ENCODE measurements at regions not wholly inside any gene's neighbourhood (a gene's known extent, or its start where the extent isn't known, plus 50 kb on each side); places are given as distances from the start of the nearest gene placed in this dataset.

- POLR2A ChIA-PET (ENCODE audit: unreplicated experiment), result no interaction called here
- Histone ChIP-seq H3K4me3 (no peak overlapping the region), H3K9me3 (ENCODE audit: insufficient read depth, low read depth) (no peaks in the 10 kb centered on the region), H3K79me2 (ENCODE audit: low read depth) (no peaks in the 10 kb centered on the region), H3K9me2 (ENCODE audit: insufficient read depth) (no peaks in the 10 kb centered on the region), H3F3A (ENCODE audit: insufficient read depth, low read depth) (no peaks in the 10 kb centered on the region), H3K36me3 (ENCODE audit: low read depth) (no peaks in the 10 kb centered on the region), H3K27ac (no peak overlapping the region), H2AFZ (no peak overlapping the region), H3K4me2 (no peak overlapping the region), H3K4me1 (replicated peaks; ENCODE audit: insufficient read depth) (no peaks in the 10 kb centered on the region), H4K20me1 (ENCODE audit: insufficient read depth) (no peaks in the 10 kb centered on the region), H3K27me3 (ENCODE audit: insufficient read depth, low read depth) (no peaks in the 10 kb centered on the region)
- CTCF ChIA-PET, result no interaction called here
- TF ChIP-seq EZH2 (IDR thresholded peaks at IDR 0.05; ENCODE audit: low read depth) (no peak), CTCF (conservative IDR thresholded peaks at IDR 0.05) (no peak)
- no peak for DNase-seq
- intact Hi-C loops (cut with micrococcal nuclease; ENCODE audit: unreplicated experiment), result no loop called here
- no TSS peak for BruUV-seq (replicated peaks)
Measured at GRCh38 chr10:8242295-8242872, 187.9 kb downstream of the GATA3 start.

- Histone ChIP-seq H3K79me2 (ENCODE audit: low read depth) (no peaks in the 10 kb centered on the region), H3K4me2 (no peak overlapping the region), H3K27ac (no peak overlapping the region), H3K9me3 (ENCODE audit: insufficient read depth, low read depth) (no peaks in the 10 kb centered on the region), H3K9me2 (ENCODE audit: insufficient read depth) (no peaks in the 10 kb centered on the region), H2AFZ (no peak overlapping the region), H3K27me3 (ENCODE audit: insufficient read depth, low read depth) (no peaks in the 10 kb centered on the region), H4K20me1 (ENCODE audit: insufficient read depth) (no peaks in the 10 kb centered on the region), H3K36me3 (ENCODE audit: low read depth) (no peaks in the 10 kb centered on the region), H3K4me3 (no peak overlapping the region), H3F3A (ENCODE audit: insufficient read depth, low read depth) (no peaks in the 10 kb centered on the region), H3K4me1 (replicated peaks; ENCODE audit: insufficient read depth) (no peaks in the 10 kb centered on the region)
- ChIA-PET CTCF (no interaction called here), POLR2A (ENCODE audit: unreplicated experiment) (interaction anchor here (0.6 kb wide), 1 partner anchor 232 kb away, joined by 5 read pairs; no protein-coding TSS in a partner anchor)
- intact Hi-C loops (cut with micrococcal nuclease; ENCODE audit: unreplicated experiment), result no loop called here
- TF ChIP-seq CTCF (conservative IDR thresholded peaks at IDR 0.05) (no peak), EZH2 (IDR thresholded peaks at IDR 0.05; ENCODE audit: low read depth) (no peak)
- no TSS peak for BruUV-seq (replicated peaks)
- no peak for DNase-seq
Measured at GRCh38 chr10:8245131-8245813, 190.8 kb downstream of the GATA3 start.

GRCh38 chr10:8245814-8246142 is 191.3 kb downstream of the GATA3 start:
- POLR2A ChIA-PET (ENCODE audit: unreplicated experiment), result no interaction called here

More at GRCh38 chr10:8245814-8246142, 191.3 kb downstream of the GATA3 start:
- H3K4me1 ChIP-seq (replicated peaks; ENCODE audit: insufficient read depth), result no peaks in the 10 kb centered on the region
- no peak overlapping the region for H3K4me2 ChIP-seq
- H3K9me3 ChIP-seq (ENCODE audit: insufficient read depth, low read depth), result no peaks in the 10 kb centered on the region
- no peaks in the 10 kb centered on the region for H3F3A ChIP-seq (ENCODE audit: insufficient read depth, low read depth)
- TF ChIP-seq CTCF (conservative IDR thresholded peaks at IDR 0.05) (no peak), EZH2 (IDR thresholded peaks at IDR 0.05; ENCODE audit: low read depth) (no peak)
- no peaks in the 10 kb centered on the region for H3K36me3 ChIP-seq (ENCODE audit: low read depth)
- no peaks in the 10 kb centered on the region for H4K20me1 ChIP-seq (ENCODE audit: insufficient read depth)
- no peak overlapping the region for H3K4me3 ChIP-seq
- DNase-seq, result no peak
- H2AFZ ChIP-seq, result no peak overlapping the region
- H3K79me2 ChIP-seq (ENCODE audit: low read depth), result no peaks in the 10 kb centered on the region
- no peaks in the 10 kb centered on the region for H3K27me3 ChIP-seq (ENCODE audit: insufficient read depth, low read depth)
- H3K9me2 ChIP-seq (ENCODE audit: insufficient read depth), result no peaks in the 10 kb centered on the region
- CTCF ChIA-PET, result no interaction called here
- intact Hi-C loops (cut with micrococcal nuclease; ENCODE audit: unreplicated experiment), result no loop called here
- H3K27ac ChIP-seq, result no peak overlapping the region
- BruUV-seq (replicated peaks), result no TSS peak
